Heart left ventricle (tissue), 13 donors: ENCODE measurements at regions not wholly inside any gene's neighbourhood (a gene's known extent, or its start where the extent isn't known, plus 50 kb on each side); places are given as distances from the start of the nearest gene placed in this dataset.

Source experiments
- CTCF ChIP-seq, 12 donors: fragments of 200-600 bp; sonication (generic) in 4 of 12; IDR thresholded peaks; one replicate each; pipeline versions ENCODE4 v1.5.0 to v1.8.0; 2018 to 2022; ENCODE audit warnings: antibody characterized with exemption in 12 of 12, mild to moderate bottlenecking in 5 of 12
- POLR2A ChIP-seq, 2 donors: fragments of 450-650 bp; IDR thresholded peaks; one replicate each; pipeline ENCODE4 v1.6.1; 2017; ENCODE audit warnings: antibody characterized with exemption in 2 of 2, mild to moderate bottlenecking in 2 of 2, moderate library complexity in 2 of 2
- donor health status: ischemic (EF 13 %, LVEDD 7.1; RV severe dilation, severe dysfunction).
- donor health status: DM: no; HTN: yes; CAD: no.
- donor health status: DM: no; HTN: no; CAD: no.
- donor health status: ischemic (EF 25% LVEDD 6.9; RV normal size, moderate dysfunction).
- donor health status: ischemic (EF 25% LVEDD 5.7; RV mildly dilated, moderate dysfunction).
- donor health status: ischemic (EF 35%, LVEDD 5.7; RV mildly dilated, moderate dysfunction).
- donor health status: nonischemic (EF 11% LVEDD 7.7; RV severe dilation, severe dysfunction).
- donor health status: DM: yes; HTN: yes; CAD: no.
- donor health status: PGD.
- donor health status: ischemic (EF 29% LVEDD 5.4; RV normal size, mild dysfunction).
- donor health status: nonischemic (EF 23%, LVEDD 6.1; RV moderate dilation, normal function).

- TF ChIP-seq CTCF (IDR thresholded peaks at IDR 0.05), result no peak
- no peak for TF ChIP-seq POLR2A (IDR thresholded peaks at IDR 0.05)
These were observed 61.4 kb downstream of the CEBPB start for GRCh38 chr20:50251992-50252511.
